Choroid plexus epithelial cell (primary cell): ENCODE measurements at regions not wholly inside any gene's neighbourhood (a gene's known extent, or its start where the extent isn't known, plus 50 kb on each side); places are given as distances from the start of the nearest gene placed in this dataset.
"Not testable (repeated sequence)": the region's sequence is repeated elsewhere in the genome, so short reads cannot be mapped to it uniquely, and the experiment has no call there.

Experiments used
- DNase-seq: peaks from one replicate; pipeline ENCODE4 v3.0.0-alpha.2; 2010; ENCODE audit warnings: low read depth
- H3K4me3 ChIP-seq: 2 replicates; pipeline ENCODE4 v1.5.1; 2011; ENCODE audit warnings: low read depth, mild to moderate bottlenecking, control low read depth, low read length, moderate library complexity
- TF ChIP-seq, protein P1 (sequence below): conservative IDR thresholded peaks from 2 replicates; pipeline ENCODE4 v1.5.1; 2011; ENCODE audit warnings: low read depth, mild to moderate bottlenecking, control low read depth, inconsistent platforms, low read length, moderate library complexity

DNA sequence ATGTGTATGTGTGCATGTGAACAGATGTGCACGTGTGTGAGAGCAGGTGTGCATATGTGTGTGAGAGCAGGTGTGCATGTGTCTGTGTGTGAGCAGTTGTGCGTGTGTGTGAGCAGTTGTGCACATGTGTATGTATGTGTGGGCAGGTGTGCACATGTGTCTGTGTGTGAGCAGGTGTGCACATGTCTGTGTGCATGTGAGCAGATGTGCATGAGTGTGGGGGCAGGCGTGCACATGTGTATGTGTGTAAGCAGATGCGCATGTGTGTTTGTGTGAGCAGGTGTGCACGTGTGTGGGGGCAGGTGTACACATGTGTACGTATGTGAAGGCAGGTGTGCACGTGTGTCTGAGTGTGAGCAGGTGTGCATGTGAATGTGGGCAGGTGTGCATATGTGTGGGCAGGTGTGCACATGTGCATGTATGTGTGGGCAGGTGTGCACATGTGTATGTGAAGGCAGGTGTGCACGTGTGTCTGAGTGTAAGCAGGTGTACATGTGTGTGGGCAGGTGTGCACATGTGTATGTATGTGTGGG, 66.5 kb upstream of the LRPAP1 start:
- no peak for DNase-seq
- TF ChIP-seq, protein P1, sequence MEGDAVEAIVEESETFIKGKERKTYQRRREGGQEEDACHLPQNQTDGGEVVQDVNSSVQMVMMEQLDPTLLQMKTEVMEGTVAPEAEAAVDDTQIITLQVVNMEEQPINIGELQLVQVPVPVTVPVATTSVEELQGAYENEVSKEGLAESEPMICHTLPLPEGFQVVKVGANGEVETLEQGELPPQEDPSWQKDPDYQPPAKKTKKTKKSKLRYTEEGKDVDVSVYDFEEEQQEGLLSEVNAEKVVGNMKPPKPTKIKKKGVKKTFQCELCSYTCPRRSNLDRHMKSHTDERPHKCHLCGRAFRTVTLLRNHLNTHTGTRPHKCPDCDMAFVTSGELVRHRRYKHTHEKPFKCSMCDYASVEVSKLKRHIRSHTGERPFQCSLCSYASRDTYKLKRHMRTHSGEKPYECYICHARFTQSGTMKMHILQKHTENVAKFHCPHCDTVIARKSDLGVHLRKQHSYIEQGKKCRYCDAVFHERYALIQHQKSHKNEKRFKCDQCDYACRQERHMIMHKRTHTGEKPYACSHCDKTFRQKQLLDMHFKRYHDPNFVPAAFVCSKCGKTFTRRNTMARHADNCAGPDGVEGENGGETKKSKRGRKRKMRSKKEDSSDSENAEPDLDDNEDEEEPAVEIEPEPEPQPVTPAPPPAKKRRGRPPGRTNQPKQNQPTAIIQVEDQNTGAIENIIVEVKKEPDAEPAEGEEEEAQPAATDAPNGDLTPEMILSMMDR = no peak
- no peak overlapping the region for H3K4me3 ChIP-seq

- not testable (repeated sequence) for H3K4me3 ChIP-seq, DNase-seq
These were observed 65.8 kb upstream of the LRPAP1 start for GRCh38 chr4:3597896-3598505.

GRCh38 chr4:3596957-3597733, 64.9 kb upstream of the LRPAP1 start:
- H3K4me3 ChIP-seq, DNase-seq: not testable (repeated sequence)

- not testable (repeated sequence) for H3K4me3 ChIP-seq, DNase-seq
These were observed 63.5 kb upstream of the LRPAP1 start for GRCh38 chr4:3595627-3596291.

- not testable (repeated sequence) for DNase-seq, H3K4me3 ChIP-seq
These were observed 62.5 kb upstream of the LRPAP1 start for GRCh38 chr4:3594751-3595150.

DNA sequence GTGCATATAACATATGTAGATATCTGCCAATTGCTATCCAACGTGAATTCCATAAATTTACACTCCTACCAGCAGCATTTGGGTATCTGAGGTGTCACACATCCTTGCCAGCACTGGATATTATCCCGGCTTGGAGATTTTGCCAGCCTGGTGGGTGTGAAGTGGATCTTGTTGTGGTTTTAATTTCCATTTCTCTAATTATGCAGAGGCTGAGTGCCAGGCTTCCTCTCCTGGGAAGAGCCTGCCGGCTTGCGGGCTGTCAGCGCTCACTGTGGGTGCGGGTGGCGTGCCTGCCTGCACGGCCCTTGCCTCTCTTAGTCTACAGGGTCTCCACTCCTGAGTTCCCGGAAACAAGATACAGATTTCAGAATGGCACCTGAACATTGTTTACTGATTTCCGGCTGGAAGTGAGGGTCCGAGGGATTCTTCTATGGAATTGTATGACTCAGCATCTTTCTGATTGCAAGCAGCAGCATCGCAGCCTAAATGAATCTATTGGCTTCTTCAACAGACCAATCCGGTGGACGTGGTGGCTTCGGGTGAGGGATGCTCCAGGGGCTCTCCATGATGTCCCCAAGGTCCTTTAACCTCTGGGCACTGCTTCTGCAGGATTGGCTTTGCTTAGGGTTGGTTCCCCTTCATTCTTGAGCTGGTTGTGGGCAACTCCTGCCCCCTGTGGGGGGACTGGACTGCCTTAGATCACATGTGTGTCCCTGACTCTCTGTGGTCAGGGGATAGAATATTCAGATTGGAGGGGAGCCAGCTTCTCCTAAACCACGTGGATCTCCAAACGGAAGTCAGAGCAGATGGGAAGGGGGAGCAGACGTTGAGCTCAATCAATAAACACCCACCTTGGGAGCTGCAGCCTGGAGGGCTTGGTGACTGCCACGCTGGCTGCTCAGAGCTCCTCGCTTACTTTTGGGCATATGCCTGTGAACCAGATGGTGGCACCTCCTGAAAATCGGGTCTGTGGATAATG, 58.0 kb upstream of the LRPAP1 start:
- not testable (repeated sequence) for H3K4me3 ChIP-seq, DNase-seq

DNA sequence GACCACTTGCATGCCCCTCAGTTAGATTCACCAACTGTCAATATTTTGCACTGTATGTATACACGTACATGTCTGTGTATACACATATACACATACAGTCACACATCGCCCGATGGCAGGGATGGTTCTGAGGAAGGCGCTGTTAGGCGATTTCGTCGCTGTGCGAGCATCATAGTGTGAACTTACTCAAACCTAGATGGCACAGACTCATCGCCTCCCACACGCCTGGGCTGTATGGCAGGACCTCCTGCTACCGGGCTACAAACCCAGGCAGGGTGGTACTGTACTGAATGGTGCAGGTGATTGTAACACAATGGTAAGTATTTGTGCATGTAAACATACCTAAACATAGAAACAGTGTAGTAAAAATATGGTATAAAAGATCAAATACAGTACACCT, 57.2 kb upstream of the LRPAP1 start:
- not testable (repeated sequence) for DNase-seq, H3K4me3 ChIP-seq

- not testable (repeated sequence) for H3K4me3 ChIP-seq, DNase-seq
These were observed 56.4 kb upstream of the LRPAP1 start for GRCh38 chr4:3588517-3589194.

DNA sequence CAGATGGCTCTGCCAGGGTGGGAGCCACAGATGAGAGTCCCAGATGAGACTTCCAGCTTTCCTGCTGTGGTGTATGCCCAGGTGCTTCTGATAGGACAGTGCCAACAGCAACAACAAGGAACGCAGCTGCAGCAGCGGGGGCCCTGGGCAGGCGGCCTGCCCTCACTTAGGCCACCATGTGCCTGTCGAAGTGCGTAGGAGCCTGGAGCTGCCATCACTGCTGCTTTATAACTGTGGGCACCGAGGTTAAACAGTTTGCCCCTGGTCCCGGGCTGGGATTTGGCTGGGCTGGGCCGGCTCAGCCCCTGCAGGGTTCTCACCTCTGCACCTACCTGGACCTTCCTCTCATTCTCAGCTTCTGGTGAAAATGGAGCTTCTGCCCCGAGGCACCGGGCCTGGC, 54.4 kb upstream of the LRPAP1 start:
- not testable (repeated sequence) for DNase-seq

DNA sequence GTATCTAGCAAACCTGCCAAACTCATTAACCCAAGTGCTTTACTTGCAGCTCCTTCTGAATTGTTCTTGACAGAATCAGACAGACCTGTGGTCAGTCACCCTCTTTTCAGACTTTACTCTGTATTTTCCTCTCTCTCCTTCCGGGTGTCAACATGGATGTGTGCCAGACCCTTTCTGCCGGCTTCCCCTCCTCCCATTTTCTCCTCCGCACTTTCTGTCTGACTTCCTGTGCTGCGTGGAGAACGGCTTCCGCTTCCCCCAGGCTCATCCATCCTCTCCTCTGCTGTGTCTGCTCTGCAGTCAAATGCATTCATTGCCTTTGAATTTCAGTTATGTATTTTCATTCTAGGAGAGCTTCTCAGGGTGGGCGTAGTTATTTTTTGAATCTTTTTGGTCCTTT, 53.3 kb upstream of the LRPAP1 start:
- H3K4me3 ChIP-seq = not testable (repeated sequence)
- DNase-seq = peak; percentile 28

More for the DNA sequence above, 54.4 kb upstream of the LRPAP1 start:
- not testable (repeated sequence) for H3K4me3 ChIP-seq

- DNase-seq = no peak
- no peak overlapping the region for H3K4me3 ChIP-seq
- TF ChIP-seq, protein P1 = no peak
These were observed 49.9 kb upstream of the LRPAP1 start for GRCh38 chr4:3582091-3582475.
